Peyer's patch (tissue), 4 donors: ENCODE measurements at regions not wholly inside any gene's neighbourhood (a gene's known extent, or its start where the extent isn't known, plus 50 kb on each side); places are given as distances from the start of the nearest gene placed in this dataset.

ENCODE experiments used
- DNase-seq, 3 donors: peaks; one replicate each; pipeline ENCODE4 v3.0.0-alpha.2; 2017 to 2019
- H3K27ac ChIP-seq, 4 donors: fragments of 200-600 bp; sonication (generic); one replicate each; pipeline ENCODE4 v1.5.1; 2016 to 2019
- H3K27me3 ChIP-seq, 2 donors: fragments of 200-600 bp; sonication (generic); one replicate each; pipeline ENCODE4 v1.5.1; 2019
- H3K36me3 ChIP-seq, 3 donors: fragments of 200-600 bp; sonication (generic); one replicate each; pipeline ENCODE4 v1.5.1; 2016 to 2019
- H3K4me1 ChIP-seq, 4 donors: fragments of 200-600 bp; sonication (generic); one replicate each; pipeline ENCODE4 v1.5.1; 2016 to 2019
- H3K4me3 ChIP-seq, 4 donors: fragments of 200-600 bp; sonication (generic); 1 replicate in 3 of 4; 2 replicates in 1 of 4; pipeline ENCODE4 v1.5.1; 2016 to 2019; ENCODE audit warnings: mild to moderate bottlenecking in 1 of 4
- H3K9me3 ChIP-seq, 4 donors: fragments of 200-600 bp; sonication (generic); one replicate each; pipeline ENCODE4 v1.5.1; 2016 to 2019; ENCODE audit warnings: mild to moderate bottlenecking in 1 of 4
- POLR2A ChIP-seq, 2 donors: fragments of 450-650 bp; IDR thresholded peaks; one replicate each; pipeline ENCODE4 v1.5.1; 2017; ENCODE audit warnings: antibody characterized with exemption in 2 of 2, mild to moderate bottlenecking in 2 of 2, moderate library complexity in 2 of 2
- TF ChIP-seq, protein P1 (sequence below), 6 experiments: fragments of 450-650 bp in 4 of 6; fragments of 200-600 bp in 2 of 6; sonication (generic) in 1 of 6; IDR thresholded peaks; one replicate each; pipeline ENCODE4 v1.5.1; 2017 to 2019; ENCODE audit warnings: antibody characterized with exemption in 6 of 6, mild to moderate bottlenecking in 3 of 6, moderate library complexity in 1 of 6

DNA sequence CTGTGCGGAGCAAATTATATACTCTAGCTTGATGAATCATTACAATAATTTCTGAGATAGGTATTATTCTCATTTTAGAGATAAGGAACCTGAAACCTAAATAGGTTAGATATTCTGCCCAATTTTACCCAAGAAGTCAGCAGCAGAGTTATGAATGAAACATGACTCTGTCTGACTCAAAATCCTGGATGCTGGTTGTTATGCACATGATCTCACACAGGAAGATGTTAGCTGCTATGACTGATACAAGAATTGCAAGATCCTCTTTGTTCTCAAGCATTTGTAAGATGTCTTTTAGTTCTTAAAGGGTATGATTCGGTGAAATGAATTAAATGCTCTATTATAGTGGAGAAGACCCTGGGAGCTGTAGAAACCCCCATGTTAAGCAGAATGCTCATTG, 447.8 kb downstream of the KIF2B start:
- no peak for TF ChIP-seq POLR2A (IDR thresholded peaks at IDR 0.05)
- TF ChIP-seq, protein P1, sequence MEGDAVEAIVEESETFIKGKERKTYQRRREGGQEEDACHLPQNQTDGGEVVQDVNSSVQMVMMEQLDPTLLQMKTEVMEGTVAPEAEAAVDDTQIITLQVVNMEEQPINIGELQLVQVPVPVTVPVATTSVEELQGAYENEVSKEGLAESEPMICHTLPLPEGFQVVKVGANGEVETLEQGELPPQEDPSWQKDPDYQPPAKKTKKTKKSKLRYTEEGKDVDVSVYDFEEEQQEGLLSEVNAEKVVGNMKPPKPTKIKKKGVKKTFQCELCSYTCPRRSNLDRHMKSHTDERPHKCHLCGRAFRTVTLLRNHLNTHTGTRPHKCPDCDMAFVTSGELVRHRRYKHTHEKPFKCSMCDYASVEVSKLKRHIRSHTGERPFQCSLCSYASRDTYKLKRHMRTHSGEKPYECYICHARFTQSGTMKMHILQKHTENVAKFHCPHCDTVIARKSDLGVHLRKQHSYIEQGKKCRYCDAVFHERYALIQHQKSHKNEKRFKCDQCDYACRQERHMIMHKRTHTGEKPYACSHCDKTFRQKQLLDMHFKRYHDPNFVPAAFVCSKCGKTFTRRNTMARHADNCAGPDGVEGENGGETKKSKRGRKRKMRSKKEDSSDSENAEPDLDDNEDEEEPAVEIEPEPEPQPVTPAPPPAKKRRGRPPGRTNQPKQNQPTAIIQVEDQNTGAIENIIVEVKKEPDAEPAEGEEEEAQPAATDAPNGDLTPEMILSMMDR (IDR thresholded peaks at IDR 0.05) = no peak
- Histone ChIP-seq H3K36me3 (no peaks in the 10 kb centered on the region), H3K9me3 (no peaks in the 10 kb centered on the region), H3K27me3 (no peaks in the 10 kb centered on the region), H3K4me1 (no peaks in the 10 kb centered on the region), H3K27ac (no peak overlapping the region), H3K4me3 (no peak overlapping the region)
- DNase-seq = no peak

- Histone ChIP-seq H3K9me3 (no peaks in the 10 kb centered on the region), H3K4me1 (no peaks in the 10 kb centered on the region), H3K36me3 (no peaks in the 10 kb centered on the region), H3K4me3 (no peak overlapping the region), H3K27ac (no peak overlapping the region), H3K27me3 (no peaks in the 10 kb centered on the region)
- DNase-seq = no peak
- TF ChIP-seq, protein P1 (IDR thresholded peaks at IDR 0.05) = no peak
- no peak for TF ChIP-seq POLR2A (IDR thresholded peaks at IDR 0.05)
These were observed 455.1 kb downstream of the KIF2B start for GRCh38 chr17:54277868-54278267.

DNA sequence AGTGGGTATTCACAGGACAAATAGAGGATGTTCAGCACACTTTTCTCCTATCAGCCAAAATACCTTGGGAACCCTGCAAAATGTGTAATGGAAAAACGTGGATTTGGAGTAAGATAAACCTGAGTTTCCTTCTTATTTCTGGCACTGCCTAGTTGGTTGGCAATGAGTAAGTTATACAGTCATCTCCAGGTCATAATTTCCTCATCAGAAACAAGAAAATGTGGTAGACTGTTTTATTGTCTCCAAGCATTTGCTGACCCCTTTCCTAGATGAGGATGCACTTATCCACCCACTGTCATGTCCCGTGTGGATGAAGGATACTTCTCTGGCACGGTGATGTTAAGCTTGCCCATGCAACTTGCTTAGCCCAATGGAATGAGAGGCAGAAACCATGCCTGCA, 458.0 kb downstream of the KIF2B start:
- Histone ChIP-seq H3K9me3 (no peaks in the 10 kb centered on the region), H3K27me3 (no peaks in the 10 kb centered on the region), H3K4me1 (no peaks in the 10 kb centered on the region), H3K4me3 (no peak overlapping the region), H3K36me3 (no peaks in the 10 kb centered on the region), H3K27ac (no peak overlapping the region)
- no peak for DNase-seq
- TF ChIP-seq, protein P1 (IDR thresholded peaks at IDR 0.05) = no peak
- TF ChIP-seq POLR2A (IDR thresholded peaks at IDR 0.05) = no peak

DNA sequence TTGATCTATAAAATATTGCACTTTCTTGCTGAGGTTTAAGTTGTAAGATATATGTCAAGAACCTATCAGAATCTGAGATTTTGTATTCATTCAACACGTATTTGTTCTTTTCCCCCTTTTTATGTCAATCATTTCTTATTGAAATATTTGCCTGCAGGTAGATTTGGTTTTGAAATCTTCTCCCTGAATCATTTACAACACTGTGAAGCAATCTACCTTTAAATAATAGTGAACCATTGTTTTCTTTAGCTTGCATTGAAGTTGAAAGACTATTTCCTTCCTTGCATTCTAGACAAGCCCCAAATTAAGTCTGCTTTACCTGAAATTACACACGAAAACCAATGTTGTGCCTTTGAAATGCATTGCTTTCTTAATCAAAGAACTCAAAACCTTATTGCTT, 460.2 kb downstream of the KIF2B start:
- TF ChIP-seq, protein P1 (IDR thresholded peaks at IDR 0.05) = no peak
- no peak for TF ChIP-seq POLR2A (IDR thresholded peaks at IDR 0.05)
- no peak overlapping the region for H3K27ac ChIP-seq
- no peaks in the 10 kb centered on the region for H3K36me3 ChIP-seq
- H3K27me3 ChIP-seq = no peaks in the 10 kb centered on the region
- no peak for DNase-seq
- no peaks in the 10 kb centered on the region for H3K9me3 ChIP-seq
- no peak overlapping the region for H3K4me3 ChIP-seq
- no peaks in the 10 kb centered on the region for H3K4me1 ChIP-seq

DNA sequence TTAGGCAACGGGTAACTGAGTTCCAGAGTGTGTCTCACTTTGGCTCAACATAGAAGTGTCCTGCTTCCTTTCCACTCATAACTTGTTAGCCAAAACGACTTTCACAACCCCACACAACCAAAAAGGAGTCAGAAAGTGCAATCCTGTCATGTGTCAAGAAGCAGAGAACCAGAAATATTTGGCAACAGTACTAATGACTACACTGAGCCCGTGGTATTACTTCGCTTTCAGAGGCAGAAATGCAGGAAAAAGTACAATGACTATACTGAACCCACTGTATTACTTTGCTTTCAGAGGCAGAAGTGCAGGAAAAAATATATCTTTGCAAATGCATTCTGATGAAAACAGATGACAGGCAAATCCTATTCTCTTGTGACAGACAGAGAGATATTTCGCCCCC, 484.6 kb downstream of the KIF2B start:
- no peak overlapping the region for H3K4me3 ChIP-seq

More for the DNA sequence above, 484.6 kb downstream of the KIF2B start:
- Histone ChIP-seq H3K9me3 (no peaks in the 10 kb centered on the region), H3K27ac (no peak overlapping the region), H3K36me3 (no peaks in the 10 kb centered on the region), H3K27me3 (no peaks in the 10 kb centered on the region), H3K4me1 (no peaks in the 10 kb centered on the region)
- no peak for DNase-seq
- TF ChIP-seq POLR2A (IDR thresholded peaks at IDR 0.05) = no peak
- TF ChIP-seq, protein P1 (IDR thresholded peaks at IDR 0.05) = no peak
